Loucy (cell line): ENCODE measurements at regions not wholly inside any gene's neighbourhood (a gene's known extent, or its start where the extent isn't known, plus 50 kb on each side); places are given as distances from the start of the nearest gene placed in this dataset.

ENCODE experiments used
- H2AFZ ChIP-seq: fragments of 200-600 bp; sonication (generic); 2 replicates; pipeline ENCODE4 v1.6.0; 2016; ENCODE audit warnings: antibody characterized with exemption, mild to moderate bottlenecking, low read length, moderate library complexity
- H3F3A ChIP-seq: fragments of 200-600 bp; 2 replicates; pipeline ENCODE4 v1.6.0; 2016; ENCODE audit warnings: antibody characterized with exemption, low read depth, mild to moderate bottlenecking
- H3K27me3 ChIP-seq: fragments of 200-600 bp; sonication (generic); 2 replicates; pipeline ENCODE4 v1.6.1; 2014; ENCODE audit warnings: low read length, mild to moderate bottlenecking; ENCODE audit not compliant: insufficient read depth, poor library complexity, severe bottlenecking
- H3K36me3 ChIP-seq: fragments of 200-600 bp; sonication (generic); 2 replicates; pipeline ENCODE4 v1.6.1; 2016; ENCODE audit warnings: low read length; ENCODE audit not compliant: insufficient read depth
- H3K4me1 ChIP-seq: fragments of 200-600 bp; sonication (generic); 2 replicates; pipeline ENCODE4 v1.5.1; 2014; ENCODE audit warnings: low read length, mild to moderate bottlenecking; ENCODE audit not compliant: insufficient read depth, poor library complexity, severe bottlenecking
- H3K4me2 ChIP-seq: fragments of 200-600 bp; sonication (generic); 2 replicates; pipeline ENCODE4 v1.6.0; 2014; ENCODE audit warnings: antibody characterized with exemption, low read length, low read depth, mild to moderate bottlenecking; ENCODE audit not compliant: poor library complexity, severe bottlenecking
- H3K4me3 ChIP-seq: fragments of 200-600 bp; sonication (generic); 2 replicates; pipeline ENCODE4 v1.5.1; 2014; ENCODE audit warnings: low read length, mild to moderate bottlenecking, mixed read lengths; ENCODE audit not compliant: poor library complexity, severe bottlenecking
- H3K79me2 ChIP-seq: fragments of 200-600 bp; sonication (generic); 2 replicates; pipeline ENCODE4 v1.6.1; 2014; ENCODE audit warnings: low read length; ENCODE audit not compliant: insufficient read depth
- H3K9ac ChIP-seq: fragments of 200-600 bp; sonication (generic); 2 replicates; pipeline ENCODE4 v1.6.0; 2014; ENCODE audit warnings: mild to moderate bottlenecking, low read depth, low read length, moderate library complexity; ENCODE audit not compliant: poor library complexity, severe bottlenecking
- H3K9me2 ChIP-seq: fragments of 200-600 bp; sonication (generic); replicated peaks from 2 replicates; pipeline ENCODE4 v1.6.1; 2016; ENCODE audit warnings: low read depth, low read length, mixed read lengths
- H3K9me3 ChIP-seq: fragments of 200-600 bp; sonication (generic); 2 replicates; pipeline ENCODE4 v1.6.1; 2014; ENCODE audit warnings: mild to moderate bottlenecking, antibody characterized with exemption, low read length, low read depth; ENCODE audit not compliant: insufficient read depth
- H4K20me1 ChIP-seq: fragments of 200-600 bp; sonication (generic); 2 replicates; pipeline ENCODE4 v1.6.0; 2014; ENCODE audit warnings: antibody characterized with exemption, low read length, mild to moderate bottlenecking; ENCODE audit not compliant: insufficient read depth, poor library complexity, severe bottlenecking
- EZH2phosphoT487 ChIP-seq: fragments of 200-600 bp; IDR thresholded peaks from 2 replicates; pipeline ENCODE4 v1.6.1; 2018; ENCODE audit warnings: antibody characterized with exemption, mild to moderate bottlenecking, moderate library complexity, borderline replicate concordance
- TF ChIP-seq, protein P1 (sequence below): fragments of 200-600 bp; sonication (generic); conservative IDR thresholded peaks from 2 replicates; pipeline ENCODE4 v1.5.1; 2014; ENCODE audit warnings: mild to moderate bottlenecking, antibody characterized with exemption, low read length

DNA sequence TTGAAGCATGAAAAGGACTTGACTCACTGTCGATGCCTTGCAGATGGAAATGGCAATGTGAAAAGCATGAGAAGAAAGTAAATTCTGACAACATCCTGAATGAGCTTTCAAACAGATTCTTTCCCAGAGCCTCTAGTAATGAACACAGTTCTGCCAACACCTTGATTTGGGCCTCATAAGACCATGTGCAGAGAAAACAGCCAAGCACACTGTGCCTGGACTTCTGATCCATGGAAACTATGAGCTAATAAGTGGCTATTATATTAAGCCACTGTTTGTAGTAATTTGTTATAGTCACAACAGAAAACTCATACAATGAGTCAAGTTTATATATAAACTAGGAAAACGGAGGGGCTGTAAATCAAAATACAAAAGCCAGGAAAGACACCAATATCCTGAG lies 477.3 kb downstream of the MBD2 start:
- H3K9me3 ChIP-seq: no peaks in the 10 kb centered on the region

DNA sequence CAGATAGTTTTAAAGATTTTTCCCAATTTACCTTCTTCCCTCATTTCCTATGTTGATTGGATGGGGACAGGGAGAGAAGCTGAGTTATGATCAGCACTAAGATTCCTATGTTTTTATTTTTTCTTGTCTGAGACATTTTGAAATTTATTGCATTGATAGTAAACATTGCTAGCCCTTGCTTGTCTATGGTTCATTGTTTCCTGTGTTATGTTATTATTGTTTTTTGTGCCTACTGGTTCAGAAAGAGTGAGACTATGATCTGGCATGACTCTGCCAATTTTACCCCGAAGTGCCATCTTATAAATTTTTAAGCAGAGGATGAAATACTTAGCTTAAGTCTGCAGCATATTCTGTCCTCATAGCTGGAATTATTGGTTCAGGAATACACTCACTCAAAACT lies 478.5 kb downstream of the MBD2 start:
- H3F3A ChIP-seq: no peaks in the 10 kb centered on the region
- H3K4me2 ChIP-seq: no peak overlapping the region

More for the DNA sequence above, 477.3 kb downstream of the MBD2 start:
- Histone ChIP-seq H3F3A (no peaks in the 10 kb centered on the region), H3K4me2 (no peak overlapping the region), H4K20me1 (no peaks in the 10 kb centered on the region), H3K4me3 (no peak overlapping the region), H3K36me3 (no peaks in the 10 kb centered on the region), H3K9ac (no peak overlapping the region), H3K79me2 (no peaks in the 10 kb centered on the region), H3K9me2 (no peaks in the 10 kb centered on the region), H3K27me3 (no peaks in the 10 kb centered on the region), H2AFZ (no peak overlapping the region), H3K4me1 (no peaks in the 10 kb centered on the region)
- TF ChIP-seq, protein P1, sequence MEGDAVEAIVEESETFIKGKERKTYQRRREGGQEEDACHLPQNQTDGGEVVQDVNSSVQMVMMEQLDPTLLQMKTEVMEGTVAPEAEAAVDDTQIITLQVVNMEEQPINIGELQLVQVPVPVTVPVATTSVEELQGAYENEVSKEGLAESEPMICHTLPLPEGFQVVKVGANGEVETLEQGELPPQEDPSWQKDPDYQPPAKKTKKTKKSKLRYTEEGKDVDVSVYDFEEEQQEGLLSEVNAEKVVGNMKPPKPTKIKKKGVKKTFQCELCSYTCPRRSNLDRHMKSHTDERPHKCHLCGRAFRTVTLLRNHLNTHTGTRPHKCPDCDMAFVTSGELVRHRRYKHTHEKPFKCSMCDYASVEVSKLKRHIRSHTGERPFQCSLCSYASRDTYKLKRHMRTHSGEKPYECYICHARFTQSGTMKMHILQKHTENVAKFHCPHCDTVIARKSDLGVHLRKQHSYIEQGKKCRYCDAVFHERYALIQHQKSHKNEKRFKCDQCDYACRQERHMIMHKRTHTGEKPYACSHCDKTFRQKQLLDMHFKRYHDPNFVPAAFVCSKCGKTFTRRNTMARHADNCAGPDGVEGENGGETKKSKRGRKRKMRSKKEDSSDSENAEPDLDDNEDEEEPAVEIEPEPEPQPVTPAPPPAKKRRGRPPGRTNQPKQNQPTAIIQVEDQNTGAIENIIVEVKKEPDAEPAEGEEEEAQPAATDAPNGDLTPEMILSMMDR: no peak
- no peak for TF ChIP-seq EZH2phosphoT487

DNA sequence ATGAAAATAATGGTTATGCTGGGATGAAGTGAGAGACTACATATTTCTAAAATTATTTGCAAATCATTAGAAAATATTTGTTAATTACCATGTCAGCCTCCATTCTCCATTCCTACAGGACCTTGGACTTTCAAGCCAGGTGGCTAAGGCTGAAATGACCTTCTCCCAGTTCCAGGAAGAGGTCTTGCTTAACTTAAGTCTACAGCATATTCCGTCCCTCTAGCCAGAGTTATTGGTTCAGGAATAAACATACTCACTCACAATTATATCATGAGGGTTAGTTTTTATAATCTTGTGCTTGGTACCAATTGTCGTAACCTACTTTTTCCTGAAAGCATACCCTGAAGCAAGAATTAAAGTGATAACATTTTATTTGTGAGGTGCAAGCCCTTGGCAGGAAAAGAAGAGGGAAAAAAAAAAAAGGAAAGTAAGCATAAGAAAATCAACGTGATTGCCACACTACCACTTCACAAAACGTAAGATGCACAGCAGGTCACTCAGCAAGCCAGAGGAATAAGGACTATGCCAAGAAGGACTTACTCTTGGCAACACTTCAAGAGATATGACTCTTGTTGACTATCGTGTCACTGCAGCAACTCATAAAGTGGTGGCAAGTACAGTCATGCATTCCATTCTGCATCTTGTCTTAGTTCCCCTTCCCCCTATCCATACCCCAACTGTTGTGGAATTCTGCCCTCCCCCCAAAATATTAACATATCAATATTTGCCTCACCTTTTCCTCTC lies 479.1 kb downstream of the MBD2 start:
- Histone ChIP-seq H3K9me3 (no peaks in the 10 kb centered on the region), H3K79me2 (no peaks in the 10 kb centered on the region), H3K27me3 (no peaks in the 10 kb centered on the region), H3F3A (no peaks in the 10 kb centered on the region), H2AFZ (no peak overlapping the region), H3K4me2 (no peak overlapping the region), H3K4me3 (no peak overlapping the region), H3K9ac (no peak overlapping the region), H3K36me3 (no peaks in the 10 kb centered on the region), H4K20me1 (no peaks in the 10 kb centered on the region), H3K4me1 (no peaks in the 10 kb centered on the region), H3K9me2 (no peaks in the 10 kb centered on the region)
- TF ChIP-seq, protein P1: no peak
- no peak for TF ChIP-seq EZH2phosphoT487

More for the DNA sequence above, 478.5 kb downstream of the MBD2 start:
- Histone ChIP-seq H3K9me3 (no peaks in the 10 kb centered on the region), H3K9me2 (no peaks in the 10 kb centered on the region), H2AFZ (no peak overlapping the region), H3K27me3 (no peaks in the 10 kb centered on the region), H3K4me3 (no peak overlapping the region), H4K20me1 (no peaks in the 10 kb centered on the region), H3K36me3 (no peaks in the 10 kb centered on the region), H3K9ac (no peak overlapping the region), H3K79me2 (no peaks in the 10 kb centered on the region), H3K4me1 (no peaks in the 10 kb centered on the region)
- TF ChIP-seq, protein P1: no peak
- no peak for TF ChIP-seq EZH2phosphoT487
